ENCODE measurements at regions not wholly inside any gene's neighbourhood (a gene's known extent, or its start where the extent isn't known, plus 50 kb on each side); places are given as distances from the start of the nearest gene placed in this dataset.

DNA sequence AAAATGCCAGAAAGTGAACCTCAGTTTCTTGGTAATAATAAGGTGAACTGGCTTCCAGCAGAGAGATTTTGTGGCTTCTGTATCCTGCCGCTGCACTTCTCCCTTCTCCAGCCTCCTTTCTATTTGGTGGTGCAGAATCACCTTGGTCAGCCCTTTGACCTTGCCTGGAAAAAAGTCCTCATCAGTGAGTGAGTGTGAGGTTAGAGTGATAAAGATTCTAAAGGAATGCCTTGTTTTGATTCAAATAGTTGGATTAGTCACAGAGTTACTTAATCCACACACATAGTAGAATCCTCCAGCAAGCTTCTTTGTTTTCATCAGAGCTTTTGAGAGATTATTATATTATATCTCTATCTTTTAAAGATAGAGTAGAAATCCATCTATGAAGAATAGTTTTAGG lies 140.9 kb downstream of the KCNRG start:
- TF ChIP-seq EZH2 (IDR thresholded peaks at IDR 0.05; ENCODE audit: insufficient read depth, low read length): no peak
- TF ChIP-seq, protein P1, sequence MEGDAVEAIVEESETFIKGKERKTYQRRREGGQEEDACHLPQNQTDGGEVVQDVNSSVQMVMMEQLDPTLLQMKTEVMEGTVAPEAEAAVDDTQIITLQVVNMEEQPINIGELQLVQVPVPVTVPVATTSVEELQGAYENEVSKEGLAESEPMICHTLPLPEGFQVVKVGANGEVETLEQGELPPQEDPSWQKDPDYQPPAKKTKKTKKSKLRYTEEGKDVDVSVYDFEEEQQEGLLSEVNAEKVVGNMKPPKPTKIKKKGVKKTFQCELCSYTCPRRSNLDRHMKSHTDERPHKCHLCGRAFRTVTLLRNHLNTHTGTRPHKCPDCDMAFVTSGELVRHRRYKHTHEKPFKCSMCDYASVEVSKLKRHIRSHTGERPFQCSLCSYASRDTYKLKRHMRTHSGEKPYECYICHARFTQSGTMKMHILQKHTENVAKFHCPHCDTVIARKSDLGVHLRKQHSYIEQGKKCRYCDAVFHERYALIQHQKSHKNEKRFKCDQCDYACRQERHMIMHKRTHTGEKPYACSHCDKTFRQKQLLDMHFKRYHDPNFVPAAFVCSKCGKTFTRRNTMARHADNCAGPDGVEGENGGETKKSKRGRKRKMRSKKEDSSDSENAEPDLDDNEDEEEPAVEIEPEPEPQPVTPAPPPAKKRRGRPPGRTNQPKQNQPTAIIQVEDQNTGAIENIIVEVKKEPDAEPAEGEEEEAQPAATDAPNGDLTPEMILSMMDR (IDR thresholded peaks at IDR 0.05; ENCODE audit: insufficient read depth, low read depth, low read length): no peak

Measured in astrocyte (in vitro differentiated cells and primary cell).